NCI-H2107 treated with DMSO at 0.1 percent for 48 hours (cell line): ENCODE measurements at regions not wholly inside any gene's neighbourhood (a gene's known extent, or its start where the extent isn't known, plus 50 kb on each side); places are given as distances from the start of the nearest gene placed in this dataset.

Source experiments
- DNase-seq: peaks from one replicate; lab custom pipeline; 2025; ENCODE audit not compliant: unreplicated experiment; lab: John Stamatoyannopoulos, UW

DNA sequence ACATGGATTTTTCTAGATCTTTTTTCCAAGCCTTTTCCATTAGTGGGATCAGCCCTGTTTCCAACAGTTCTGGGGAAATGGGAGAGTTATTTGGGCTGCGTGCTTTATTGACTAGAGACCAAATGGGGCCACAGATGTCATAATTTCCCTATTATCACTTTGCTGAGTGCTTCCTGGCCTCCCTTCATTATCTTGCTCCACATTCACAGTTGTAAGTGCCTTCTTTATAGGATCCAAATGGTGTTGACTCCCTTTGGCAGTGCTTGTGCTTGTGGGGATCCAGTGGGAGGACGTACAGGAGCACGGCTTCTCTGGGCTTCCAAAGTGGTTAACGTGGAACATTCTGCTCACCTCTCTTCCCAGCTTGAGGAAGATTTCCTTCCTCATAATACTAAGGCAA, 141.0 kb upstream of the RMST start:
- no peak for DNase-seq

DNA sequence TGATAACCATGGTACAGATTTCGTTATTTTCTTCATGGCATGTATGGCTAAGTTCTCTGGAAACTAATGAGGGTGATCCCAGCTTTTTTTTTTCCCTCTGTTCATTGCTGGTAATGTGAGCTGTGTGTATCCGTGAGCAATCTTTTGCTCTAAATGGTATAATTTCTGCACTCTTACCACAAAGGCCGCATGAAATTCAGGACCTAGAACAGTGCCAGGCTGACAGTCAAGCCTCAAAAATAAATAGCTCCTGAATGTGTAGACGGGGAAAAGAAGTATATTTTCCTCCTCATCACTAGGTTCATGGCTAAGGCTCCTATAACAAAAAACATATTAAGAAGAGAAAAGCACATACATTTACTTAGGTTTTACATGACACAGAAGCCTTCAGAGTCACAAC, 140.2 kb upstream of the RMST start:
- no peak for DNase-seq

DNA sequence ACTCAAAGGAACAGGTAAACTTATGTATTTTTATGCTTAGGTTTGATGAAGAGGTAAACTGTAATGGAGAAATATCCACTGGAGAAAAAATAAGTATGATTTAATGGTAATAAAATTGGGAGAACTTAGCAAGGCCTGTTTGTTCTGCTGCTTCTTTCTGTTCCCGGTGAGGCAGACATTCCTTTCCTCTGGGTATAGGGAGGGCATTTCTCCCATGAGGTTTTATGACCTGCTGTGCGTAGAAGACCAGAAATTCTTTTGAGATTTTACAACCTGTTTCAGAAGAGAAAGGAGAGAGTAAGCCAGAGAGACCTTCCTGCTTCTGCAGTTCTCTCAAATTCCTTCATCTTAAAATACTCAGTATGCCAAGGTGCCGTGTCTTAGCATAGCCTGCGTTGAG, 139.4 kb upstream of the RMST start:
- no peak for DNase-seq

DNA sequence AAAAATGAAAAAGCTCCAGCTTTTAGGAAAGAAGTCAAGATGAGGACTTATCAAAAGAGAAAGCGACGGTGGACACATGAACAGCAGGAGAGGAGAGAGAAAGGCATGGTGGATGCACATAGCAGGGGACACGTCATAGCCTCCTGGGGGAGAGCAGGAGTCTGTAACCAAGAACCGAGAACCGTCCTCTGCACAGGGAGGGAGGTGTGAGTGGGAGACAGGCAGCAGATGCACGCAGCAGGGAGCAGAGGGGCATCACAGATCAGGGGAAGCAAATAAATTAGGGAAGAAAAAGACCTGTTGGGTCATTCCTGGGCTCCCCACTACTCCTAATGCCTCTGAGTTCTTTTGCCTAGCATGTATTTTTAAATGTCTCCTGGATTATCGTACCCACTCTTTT, 138.1 kb upstream of the RMST start:
- no peak for DNase-seq

DNA sequence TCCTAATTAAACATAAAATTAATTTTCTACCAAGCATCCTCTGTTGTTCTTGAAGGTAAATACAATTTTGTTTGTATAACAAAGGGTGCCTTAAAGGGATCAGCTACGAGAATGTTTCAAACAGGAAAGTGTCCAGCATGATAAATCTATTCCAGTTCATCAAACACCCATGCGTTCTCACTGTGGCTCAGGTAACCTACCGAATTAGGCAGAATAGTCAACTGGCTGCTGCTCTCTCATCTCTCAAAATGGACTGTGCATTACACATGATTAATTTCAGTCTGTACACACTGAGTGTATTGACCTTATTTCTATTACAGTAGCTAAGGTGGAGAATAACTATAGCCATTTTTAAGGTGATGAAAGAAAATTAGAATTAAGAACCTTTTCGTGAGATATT, 127.5 kb upstream of the RMST start:
- no peak for DNase-seq

DNA sequence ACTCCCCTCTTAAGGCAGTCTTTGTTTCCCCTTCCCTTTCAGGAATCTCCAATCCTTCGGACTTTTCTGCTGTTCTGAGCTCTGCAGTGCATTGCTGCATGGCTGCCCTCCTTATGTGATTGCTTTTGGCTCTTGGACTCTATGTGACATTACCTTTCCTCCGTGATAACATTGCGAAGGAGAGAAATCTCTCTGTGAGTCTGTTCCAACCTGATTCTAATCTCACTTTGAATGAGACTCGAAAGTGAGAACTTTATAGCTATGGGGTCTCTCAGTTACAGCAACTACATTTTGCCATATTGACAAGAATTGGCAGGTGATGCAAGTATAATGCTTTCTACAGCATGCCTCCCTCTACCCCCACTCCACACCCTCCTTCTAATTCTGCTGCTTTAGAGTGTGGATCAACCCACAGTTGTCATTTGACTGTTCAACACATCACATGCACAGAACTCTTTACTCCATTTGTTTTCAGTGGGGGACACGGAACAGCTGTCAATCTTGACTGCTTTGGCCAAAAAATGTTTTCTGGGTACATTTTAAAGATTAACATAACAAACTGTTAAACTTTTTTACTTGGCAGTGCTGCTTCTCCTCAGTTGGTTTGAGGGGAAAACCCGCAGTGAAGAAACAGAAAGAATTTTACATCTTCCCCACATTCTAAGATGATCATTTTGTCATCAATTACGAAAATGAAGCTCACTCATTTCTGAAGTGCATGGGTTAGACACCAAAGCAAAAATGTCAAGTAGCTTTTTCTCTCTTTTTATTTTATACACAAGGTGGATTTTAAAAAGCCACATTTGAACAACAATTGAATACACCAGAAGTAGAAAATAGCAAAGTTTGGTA, 125.5 kb upstream of the RMST start:
- no peak for DNase-seq

DNA sequence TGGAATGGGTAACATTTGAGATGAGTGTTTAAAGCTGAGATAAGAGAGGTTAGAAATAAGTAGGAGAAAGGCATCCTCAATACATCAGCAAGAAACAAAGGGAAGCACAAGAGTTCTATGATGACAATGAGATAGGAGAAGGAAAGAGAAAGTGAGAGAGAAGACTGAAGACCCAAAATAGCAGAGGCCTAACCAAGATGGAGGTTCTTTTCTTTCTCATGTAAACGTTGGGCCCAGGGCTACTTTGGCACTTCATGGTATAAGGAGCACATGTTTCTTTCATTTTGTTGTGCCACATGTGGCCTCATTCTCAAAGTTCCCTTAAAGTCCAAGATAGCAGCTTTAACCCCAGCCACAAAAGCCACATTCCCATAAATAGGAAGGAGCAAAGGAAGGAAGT, 120.5 kb upstream of the RMST start:
- DNase-seq: no peak

DNA sequence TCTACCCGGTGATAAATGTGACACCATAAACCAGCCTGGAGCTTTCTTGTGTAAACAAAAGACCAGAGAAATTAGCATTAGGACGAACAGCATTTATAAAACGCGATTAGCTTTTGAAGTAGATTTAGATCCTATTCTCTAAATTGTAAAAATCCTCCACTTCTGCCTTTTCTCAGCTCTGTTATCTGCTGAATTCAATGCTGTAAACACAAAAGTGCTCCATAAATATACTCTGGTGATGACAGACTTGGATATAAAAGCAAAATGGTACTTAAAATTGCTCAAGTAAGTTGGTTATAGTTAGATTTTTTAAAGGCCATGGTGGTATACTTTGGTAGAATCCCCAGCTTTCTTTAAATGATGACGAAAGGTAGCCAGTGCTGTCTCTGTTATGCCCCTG, 114.6 kb upstream of the RMST start:
- no peak for DNase-seq

DNA sequence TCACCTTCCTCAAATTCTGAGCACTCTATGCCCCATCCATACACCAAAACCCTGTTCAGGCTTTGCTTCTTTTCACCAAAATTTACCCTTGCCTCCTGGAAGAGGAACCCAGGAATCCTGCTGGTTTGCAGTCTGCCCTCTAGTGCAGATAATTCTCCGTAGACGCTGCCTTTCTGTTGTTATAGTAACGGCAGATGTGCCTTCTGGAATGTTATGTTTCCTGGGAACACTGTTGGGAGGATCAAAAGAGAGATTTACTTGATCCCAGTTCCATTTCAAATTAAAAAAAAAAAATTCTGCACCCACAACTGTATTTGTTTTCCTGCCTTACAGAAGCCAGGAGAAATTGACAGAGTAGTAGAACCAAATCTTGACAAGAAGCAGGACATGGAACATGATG, 104.2 kb upstream of the RMST start:
- DNase-seq: no peak

DNA sequence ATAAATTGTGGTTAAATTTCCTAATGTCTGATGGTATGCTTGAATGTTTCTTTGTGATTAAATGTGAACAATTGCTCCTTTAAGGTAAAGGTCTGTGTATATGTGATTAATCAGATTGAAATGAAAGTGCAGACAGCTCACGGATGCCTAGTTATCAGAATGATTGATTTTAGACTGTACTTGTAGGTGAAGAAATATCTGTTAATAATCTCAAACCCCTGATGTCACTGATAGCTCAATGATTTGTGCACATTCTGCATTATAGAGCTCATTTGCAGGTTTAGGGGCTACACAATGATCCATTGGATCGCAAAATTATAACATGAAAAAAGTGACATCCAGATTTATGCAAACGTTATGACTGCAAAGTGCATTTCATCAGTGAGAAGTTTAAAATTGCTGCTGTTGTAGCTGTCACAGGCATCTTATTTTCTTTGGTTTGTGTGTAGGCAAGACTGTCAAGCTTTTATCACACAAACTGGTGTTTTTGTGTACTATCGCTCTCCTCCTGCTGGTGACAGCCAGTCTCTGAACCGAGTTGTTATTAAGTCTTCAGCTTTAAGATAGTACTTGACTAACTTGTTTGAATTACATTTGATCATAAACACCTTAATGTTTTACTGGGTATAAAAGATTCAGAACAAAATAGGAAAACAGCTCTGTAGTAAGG, 103.4 kb upstream of the RMST start:
- no peak for DNase-seq

DNA sequence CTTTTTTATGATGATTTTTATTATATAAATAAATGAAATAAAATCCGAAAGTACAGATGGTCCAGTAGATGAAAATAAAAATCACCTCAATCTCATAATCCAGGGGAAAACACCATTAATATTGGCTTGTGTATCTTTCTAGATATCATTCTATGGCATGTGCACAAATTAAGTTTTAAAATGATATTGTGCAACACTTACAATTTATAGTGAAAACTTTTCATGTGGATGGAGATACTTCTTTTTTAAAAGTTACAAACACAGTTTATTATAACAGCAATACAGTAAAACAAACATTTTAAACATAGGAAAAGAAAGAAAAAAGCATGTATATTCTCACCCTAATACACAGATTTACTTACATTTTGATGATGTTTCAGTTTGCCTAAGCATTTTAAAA, 98.9 kb upstream of the RMST start:
- DNase-seq: no peak

DNA sequence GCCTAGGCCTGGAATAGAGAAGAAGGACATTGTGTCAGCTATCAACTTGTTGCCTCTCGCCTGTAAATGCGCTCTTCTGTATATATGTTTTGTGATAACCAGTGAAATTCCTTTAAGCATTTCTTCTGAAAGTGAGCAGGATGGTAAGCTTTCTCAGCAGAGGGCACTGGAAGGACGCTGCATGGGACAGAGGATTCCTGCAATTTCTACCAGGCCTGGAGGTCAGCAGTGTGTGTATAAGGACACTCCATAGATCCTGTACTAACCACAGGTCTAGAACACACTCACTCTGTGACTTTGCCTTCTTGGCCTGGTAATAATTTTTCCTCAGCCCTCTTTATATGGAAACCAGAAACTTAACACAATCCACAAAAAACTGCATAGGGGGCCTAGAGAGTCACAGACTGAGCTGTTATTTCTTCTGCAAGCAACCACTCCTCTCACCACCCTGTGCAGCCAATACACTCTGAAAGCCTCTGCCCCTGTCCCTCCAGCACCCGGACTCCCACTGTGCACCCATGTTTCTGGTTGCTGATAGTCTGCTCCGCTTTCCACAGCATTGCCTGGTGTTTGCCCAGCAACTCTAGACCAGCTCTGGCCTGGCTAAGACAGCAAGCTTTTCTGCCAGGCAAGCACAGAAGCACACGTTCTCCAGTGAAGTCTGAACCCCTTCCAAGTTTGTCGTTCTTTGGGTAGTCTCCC, 94.0 kb upstream of the RMST start:
- no peak for DNase-seq

DNA sequence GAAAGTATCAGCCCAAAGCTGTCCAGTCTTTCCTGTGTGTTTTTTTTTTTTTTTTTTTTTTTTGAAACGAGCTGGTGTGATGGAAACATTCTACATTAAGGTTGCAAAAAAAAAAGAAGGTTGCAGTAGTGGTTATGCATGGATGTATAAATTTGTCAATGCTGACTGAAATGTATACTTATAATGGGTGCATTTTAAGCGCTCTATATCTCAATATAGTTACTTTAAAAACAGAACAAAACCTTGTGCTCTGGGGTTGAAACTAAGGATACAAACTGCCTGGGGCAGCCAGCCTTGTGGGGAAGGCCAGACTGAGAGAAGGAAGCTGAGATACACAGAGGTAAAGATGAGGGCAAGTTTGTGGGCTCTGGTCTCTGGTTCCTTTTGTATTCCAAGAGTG, 87.3 kb upstream of the RMST start:
- no peak for DNase-seq

DNA sequence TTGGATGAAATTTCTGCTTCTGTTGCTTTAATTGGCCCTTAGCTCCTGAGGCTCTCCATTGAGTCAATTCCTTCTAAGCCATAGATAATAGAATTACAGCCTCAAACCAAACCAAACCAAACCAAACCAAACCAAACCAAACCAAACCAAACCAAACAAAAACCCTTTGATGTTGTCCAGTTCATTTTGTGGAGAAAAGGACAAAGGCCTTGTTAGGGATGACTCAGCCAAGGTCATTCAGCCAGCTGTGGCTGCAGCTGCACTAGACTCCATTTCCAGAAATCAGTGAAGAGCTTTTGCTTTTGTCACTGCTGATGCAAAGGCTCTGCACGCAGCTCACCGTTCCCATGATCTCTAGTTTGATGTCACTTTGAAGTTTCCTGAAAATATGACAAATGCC, 82.2 kb upstream of the RMST start:
- no peak for DNase-seq

DNA sequence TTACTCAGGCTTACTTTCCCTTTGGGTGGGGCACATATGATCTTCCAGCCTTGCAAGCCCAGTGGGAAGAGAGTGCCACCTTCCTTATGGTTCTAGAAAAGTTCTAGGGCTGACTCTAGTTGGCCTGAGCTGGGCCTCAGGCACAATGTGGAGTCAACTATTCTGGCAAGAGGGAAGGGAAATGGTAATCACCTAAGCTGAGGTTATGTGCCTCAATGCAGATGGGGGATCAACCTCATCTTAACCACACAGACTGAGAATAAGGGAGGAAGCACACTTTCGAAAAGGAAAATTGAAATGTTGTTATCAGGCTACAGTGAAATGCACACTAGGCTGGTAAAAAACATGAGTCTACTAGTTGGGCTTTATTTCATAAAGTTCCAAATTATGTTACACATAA, 77.5 kb upstream of the RMST start:
- no peak for DNase-seq

DNA sequence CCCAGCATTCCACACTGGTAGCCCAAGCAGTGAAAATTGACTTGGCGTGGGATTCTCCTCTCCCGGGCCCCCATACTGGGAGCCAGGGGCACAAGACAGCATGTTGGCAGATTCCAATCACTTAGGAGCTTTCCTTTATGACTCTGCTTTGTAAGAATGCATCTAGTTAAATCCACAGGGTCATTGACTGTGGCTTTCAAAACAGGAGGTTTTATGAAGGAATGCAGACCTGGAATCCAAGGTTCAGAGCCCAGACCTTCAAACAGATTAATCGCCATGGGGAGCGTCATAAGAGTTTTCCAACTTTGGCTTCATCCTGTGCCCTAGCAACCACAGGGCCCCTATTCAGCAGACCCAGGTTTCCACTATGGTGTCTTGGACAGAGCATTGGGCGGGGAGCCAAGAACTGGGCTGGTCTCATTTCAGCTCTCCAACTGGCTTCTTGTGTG, 76.4 kb upstream of the RMST start:
- no peak for DNase-seq

DNA sequence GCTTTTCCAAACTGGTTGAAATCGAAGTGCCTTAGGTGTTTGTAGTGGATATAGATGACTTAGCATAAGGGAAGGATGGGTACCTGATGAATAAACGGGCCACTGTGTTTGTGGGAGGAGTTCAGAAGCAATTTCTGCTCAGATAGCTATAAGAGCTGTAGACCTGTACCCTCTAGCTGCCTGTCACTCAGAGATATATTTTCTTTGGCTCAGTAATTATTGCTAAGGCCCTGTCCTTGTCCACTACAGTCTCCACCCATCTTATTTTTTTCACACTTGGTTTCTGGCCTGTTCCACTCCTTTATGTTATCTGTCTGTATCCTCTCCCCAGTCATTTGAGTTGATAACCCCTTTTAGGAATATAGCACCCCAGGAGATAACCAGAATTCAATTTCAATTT, 74.8 kb upstream of the RMST start:
- DNase-seq: no peak

DNA sequence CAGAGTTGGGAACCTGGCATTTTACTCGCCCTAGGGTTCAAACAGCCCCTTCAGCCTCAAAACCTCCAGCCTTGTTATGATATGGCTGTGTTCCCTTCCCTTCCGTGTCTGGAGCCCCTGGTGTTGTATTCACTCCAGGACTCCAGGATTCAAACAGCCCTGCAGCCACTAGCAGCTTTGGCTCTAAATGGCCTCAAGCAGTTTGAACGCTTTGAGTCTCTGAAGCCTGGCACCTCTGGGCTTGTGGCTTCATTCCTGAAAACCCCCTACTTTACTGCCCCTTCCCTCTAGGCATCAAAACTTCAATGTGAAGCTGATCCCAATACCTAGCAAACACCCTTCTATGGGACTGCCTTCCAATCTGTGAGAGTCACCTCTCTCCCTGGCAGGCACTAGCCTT, 67.9 kb upstream of the RMST start:
- DNase-seq: no peak

DNA sequence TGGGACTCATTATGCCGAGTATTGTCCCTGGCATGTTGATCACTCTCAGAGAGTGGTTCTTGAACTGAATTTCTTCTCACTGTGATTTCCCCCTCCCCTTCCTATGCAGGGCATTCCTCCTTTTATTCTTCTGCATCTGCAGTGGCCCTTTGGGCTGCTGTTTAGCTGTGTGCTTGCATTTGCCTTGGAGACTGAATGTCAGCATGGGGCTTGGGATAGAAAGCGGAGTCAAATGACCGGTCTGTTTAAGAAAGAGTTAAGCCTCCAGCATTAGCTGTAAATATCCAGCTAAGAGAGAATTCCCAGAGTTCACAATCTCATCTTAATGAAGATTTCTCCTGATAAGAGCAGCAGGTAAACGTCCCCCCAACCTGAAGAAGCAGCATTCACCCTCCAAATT, 65.6 kb upstream of the RMST start:
- DNase-seq: no peak

DNA sequence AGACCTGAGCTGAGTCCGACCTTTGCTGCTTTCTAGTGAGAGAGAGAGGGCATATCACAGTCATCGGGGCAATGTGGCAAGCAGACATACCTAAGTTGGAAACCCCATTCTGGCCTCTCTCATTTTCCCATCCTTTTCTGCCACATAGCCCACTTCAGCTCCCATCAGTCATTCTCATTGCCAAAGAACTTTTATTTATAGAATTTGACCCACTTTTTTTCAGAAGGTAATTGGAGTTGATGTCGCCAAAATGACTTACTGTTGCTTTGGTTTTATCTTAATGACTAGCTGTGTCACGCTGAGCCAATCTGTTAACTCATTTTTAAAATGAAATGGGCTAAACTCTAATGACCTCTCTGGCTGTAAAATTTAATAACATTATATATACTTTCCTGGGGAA, 63.9 kb upstream of the RMST start:
- DNase-seq: no peak

DNA sequence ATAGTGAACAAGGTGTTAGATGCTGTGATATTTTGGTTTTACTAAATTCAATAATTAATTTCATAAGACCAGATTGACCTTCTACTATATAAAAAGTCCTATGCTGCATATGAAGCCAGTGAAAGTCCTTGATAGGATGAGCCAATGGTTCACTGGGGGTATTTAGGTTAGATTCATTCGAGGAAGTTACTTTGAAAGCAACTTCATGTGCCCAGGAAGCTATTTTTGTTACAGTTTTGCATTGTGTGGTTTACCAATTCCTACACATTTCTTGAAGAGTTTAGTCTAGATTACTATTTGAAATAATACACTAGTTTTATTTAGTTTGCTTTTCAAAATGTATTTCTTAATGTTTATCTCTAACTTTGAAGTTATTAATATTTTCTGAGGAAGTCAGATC, 58.5 kb upstream of the RMST start:
- no peak for DNase-seq

DNA sequence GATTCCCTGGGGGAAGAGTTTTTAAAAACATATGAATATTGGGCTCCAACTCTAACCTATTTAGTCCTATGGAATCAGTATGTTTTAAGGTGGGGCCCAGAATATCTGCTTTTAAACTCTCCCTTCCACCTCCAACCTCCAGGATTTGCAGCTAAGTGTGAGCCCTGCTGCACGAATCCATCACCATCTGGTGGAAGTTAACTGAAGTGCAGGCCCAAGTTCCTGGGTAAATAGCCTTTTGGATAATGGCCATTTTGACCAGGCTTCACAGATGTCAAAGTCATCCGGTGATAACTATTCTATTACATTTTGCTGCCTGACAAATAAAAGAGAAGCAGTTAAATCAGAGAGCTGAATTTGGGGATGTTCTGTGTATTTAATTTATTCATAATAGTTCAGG, 58.1 kb upstream of the RMST start:
- DNase-seq: peak; percentile 66
